HG03139 (cell line): ENCODE measurements at regions not wholly inside any gene's neighbourhood (a gene's known extent, or its start where the extent isn't known, plus 50 kb on each side); places are given as distances from the start of the nearest gene placed in this dataset.

Source experiments
- ATAC-seq: cut with Tn5 transposase; IDR thresholded peaks from one replicate; pipeline ENCODE4 v1.9.1; 2021; ENCODE audit not compliant: unreplicated experiment

- ATAC-seq = no peak
Observed at GRCh38 chr10:78688901-78689583, 379.7 kb upstream of the ZMIZ1 start.

DNA sequence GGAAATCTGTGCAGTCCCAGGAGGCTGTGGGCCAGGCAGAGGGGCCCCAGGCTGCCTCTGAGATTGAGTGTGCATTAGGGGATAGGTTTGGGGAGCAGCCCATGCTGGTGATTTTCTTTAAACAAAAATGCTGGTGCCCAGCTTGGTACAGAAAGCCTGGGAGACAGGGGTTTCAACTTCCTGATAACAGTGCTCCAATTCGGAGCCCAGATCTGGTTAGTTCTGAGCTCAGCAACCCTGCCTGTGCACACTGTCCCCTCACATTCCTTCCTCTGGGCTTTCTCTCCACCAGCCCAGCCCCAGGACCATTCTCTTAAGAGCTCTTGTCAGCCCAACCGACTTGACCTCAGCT, 379.2 kb upstream of the ZMIZ1 start:
- no peak for ATAC-seq

- no peak for ATAC-seq
Observed at GRCh38 chr10:78690354-78691111, 378.2 kb upstream of the ZMIZ1 start.

DNA sequence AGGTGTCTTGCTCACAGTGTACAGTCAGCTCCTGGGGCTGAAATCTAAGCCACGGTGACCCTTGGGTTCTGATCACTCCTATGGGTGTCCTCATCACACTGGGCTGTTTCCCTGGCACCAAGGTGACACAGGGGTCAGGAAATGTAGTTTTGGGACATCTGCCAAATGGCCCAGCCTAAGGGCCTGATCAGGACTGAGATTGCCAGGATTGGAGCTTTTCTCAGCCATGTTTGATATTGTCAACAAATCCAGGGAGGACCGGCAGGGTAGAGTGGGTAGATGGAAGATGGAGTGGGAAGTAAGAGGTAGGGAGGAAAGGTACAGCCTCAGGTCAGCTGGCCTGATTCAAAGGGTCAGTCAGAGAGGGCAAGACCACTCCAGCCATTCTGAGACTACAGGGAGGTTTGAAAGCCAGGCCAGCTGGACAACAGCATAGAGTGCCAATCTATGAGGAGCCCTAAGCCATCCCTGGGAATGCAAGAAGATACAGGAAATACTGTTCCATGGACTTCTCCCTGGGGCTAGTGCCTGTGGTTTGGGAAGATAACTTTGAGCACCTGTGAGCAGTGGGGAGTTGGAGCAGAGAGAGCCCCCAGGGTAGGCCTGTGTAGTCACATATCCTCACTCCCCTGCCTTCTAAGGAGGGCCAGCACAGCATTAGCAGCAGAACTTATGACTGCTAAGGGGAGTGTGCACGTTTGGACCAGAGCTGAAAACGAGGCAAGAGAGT, 377.3 kb upstream of the ZMIZ1 start:
- ATAC-seq = no peak

DNA sequence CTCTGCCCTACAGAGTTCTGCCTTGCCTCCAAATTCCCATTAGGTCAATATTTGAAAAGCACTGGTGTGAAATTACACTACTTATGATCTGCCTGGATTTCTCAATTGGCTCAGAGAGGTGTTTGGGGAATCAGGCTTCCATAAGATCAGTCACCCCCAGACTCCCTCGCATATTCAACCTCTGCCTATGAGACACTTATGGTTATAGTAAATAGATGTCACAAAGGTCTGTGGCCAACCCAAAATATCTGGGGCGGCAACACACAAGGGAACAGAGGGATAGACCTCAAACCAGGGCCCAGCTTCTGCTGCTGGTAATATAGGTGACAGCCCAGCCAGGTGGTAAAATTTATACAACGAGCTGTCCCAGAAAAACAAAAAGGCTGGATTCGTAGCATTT, 376.7 kb upstream of the ZMIZ1 start:
- no peak for ATAC-seq

- no peak for ATAC-seq
Observed at GRCh38 chr10:78695846-78696245, 372.9 kb upstream of the ZMIZ1 start.

GRCh38 chr10:78696791-78697395, 371.9 kb upstream of the ZMIZ1 start:
- ATAC-seq = no peak

- no peak for ATAC-seq
Observed at GRCh38 chr10:78699971-78700370, 368.8 kb upstream of the ZMIZ1 start.

DNA sequence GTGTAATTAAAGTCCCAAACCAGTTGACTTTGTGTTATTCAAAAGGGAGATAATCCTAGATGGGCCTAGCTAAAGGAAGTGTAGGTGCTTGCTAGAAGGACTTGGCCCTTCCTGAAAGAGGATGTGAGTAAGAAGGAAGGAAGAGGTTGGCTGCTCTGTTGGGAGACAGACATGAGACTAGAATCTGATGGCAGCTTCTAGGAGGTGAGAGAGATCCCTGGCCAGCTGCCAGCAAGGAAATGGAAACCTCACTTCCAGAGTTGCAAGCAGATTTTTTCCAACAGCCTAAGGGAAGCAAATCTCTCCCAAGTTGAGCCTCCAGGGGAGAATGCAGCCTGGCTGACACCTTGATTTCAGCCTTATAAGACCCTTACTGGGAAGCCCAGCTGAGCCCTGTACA, 368.4 kb upstream of the ZMIZ1 start:
- ATAC-seq = no peak

DNA sequence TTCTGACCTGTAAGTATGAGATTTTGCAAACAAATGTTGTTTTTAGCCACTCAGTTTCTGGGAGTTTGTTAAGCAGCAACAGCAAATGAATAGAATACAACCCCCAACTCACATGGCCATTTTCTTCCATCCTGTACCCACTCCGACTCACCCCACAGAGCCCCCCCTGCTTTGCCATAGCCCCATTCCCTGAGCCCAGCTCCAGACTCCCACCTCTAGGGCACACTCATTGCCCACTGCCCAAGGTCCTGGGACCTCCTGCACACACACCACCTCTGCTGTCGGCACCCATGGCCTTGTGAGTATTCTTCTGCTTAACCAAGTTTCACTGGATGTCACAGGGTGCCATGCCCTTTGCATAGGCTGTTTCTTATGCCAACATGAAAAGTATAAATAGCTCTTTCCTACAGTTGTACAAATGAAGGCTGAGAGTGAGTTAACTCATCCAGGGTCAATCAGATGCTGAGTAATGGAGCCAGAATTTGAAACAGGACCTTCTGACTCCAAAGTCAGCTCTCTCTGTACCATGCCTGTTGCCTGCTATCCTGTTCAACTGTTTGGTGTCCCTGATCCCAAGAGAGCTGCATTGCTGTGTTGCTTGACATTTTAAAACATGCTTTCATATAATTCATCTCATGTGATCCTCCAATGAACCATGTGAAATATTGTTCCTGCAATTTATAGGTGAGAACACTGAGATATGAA, 367.8 kb upstream of the ZMIZ1 start:
- ATAC-seq = no peak

- ATAC-seq = no peak
Observed at GRCh38 chr10:78702186-78702585, 366.6 kb upstream of the ZMIZ1 start.

DNA sequence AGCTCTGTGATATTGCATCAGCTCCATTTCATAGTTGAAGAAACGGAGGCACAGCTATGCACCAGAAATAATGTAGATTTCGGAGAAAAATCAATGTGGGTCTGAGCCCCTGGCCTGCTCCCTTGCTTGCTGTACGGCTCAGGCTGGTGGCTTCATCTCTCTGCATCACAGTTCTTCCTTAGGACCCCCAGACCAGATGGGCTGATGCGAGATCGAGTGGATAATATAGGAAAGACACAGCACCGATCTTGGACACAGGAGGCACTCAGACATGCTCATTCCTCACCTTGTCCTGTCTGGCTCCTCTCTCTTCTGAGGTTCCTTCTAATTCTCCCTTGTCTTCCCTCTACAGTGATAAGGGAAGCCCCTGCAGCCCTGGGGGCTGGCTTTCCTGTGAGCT, 365.9 kb upstream of the ZMIZ1 start:
- ATAC-seq = no peak

DNA sequence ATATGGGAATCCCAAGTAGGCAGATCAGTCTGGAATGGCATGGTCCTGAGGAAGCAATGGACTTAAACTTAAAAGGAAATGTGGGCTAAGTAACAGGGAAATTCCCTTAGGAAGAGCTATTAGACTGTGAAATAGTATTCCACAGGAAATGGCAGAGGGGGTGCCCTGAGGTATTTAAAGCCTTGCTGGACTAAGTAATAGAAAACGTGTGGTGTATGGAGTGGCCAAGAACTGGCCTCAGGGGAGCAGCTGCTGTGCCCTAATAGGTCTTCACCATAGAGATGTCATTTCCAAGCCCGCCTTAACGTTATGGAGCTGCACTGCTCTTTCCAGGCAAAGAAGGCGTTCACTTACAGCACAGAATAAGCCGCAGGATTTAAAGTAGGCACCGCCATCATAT, 365.2 kb upstream of the ZMIZ1 start:
- no peak for ATAC-seq

GRCh38 chr10:78706256-78706655, 362.5 kb upstream of the ZMIZ1 start:
- no peak for ATAC-seq

GRCh38 chr10:78706726-78707540, 361.8 kb upstream of the ZMIZ1 start:
- ATAC-seq = no peak

DNA sequence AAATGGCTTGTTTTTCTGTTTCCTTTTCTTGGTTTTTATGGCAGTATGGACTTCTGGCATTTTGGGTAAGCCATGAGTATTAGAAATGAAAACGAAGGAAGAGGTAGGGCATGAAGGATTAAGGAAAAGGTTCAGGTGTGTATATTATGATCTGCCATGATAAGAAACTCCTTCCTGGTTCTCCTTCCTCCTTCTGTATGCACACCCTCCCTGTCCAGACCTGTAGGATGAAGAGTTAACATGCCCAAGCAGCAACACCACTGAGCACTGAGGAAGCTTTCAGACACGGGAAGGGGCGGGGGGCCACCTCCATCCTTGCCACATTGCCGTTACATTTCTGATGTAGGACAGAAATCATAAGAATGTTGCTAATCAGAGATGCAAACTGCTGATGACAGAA, 361.0 kb upstream of the ZMIZ1 start:
- ATAC-seq = no peak

DNA sequence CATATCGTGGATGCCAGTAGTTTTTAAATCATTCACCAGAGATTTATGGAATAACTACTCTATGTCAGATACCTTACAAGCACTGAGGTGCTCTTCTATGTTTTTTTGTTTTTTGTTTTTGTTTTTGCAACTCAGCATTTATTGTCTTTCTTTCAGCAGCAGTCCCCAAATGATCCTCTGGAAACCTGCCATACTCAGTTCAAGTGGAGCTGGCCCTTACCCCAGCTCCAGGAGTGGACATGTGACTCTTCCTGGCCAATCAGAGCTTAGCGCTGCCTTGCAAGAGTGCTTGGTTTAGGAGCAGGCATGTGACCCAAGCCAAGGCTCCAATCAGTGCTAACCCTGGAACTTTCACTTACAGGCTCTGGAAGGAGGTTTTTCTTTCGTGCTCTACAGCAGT, 356.6 kb upstream of the ZMIZ1 start:
- ATAC-seq = no peak

GRCh38 chr10:78713659-78714058, 355.1 kb upstream of the ZMIZ1 start:
- ATAC-seq = no peak

DNA sequence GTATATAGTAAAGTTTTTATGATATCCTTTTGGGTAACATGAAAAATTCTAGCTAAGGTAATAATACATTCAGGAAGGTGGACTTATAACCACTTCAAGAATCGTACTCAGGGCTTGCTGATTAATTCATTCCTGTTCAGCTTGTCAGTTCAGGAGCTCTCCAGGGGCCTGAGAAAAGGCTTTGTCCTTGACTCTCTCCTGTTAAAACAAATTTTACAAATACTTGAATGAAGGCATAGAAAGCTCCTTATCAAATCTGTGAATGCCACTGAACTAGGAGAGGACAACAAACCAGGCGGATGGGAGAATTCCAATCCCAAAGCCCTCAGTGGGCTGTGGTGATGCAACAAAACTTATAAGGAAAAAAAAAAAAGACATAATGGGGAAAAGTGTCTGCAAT, 354.5 kb upstream of the ZMIZ1 start:
- ATAC-seq = no peak

GRCh38 chr10:78715435-78715834, 353.3 kb upstream of the ZMIZ1 start:
- no peak for ATAC-seq
